ENCODE measurements at regions not wholly inside any gene's neighbourhood (a gene's known extent, or its start where the extent isn't known, plus 50 kb on each side); places are given as distances from the start of the nearest gene placed in this dataset.

GRCh38 chr21:31500071-31500470 is 156.0 kb upstream of the TIAM1 start:
- DNase-seq (ENCODE audit: low spot score): no peak

DNA sequence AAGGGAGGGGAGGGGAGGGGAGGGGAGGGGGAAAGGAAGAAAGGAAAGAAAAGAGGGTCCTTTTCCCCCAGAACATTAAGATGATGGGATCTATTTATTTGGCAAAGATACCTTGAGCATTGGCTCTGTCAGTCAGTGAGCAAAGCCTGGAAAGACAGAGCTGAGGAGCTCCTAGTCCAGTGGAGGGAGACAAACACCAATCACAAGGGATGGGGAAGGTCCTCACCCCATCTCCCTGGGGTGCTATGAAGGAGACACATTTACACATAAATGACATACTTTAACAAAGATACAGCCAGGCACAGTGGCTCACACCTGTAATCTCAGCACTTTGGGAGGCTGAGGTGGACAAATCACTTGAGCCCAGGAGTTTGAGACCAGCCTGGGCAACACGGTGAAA is 154.9 kb upstream of the TIAM1 start:
- no peak for DNase-seq (ENCODE audit: low spot score)

DNA sequence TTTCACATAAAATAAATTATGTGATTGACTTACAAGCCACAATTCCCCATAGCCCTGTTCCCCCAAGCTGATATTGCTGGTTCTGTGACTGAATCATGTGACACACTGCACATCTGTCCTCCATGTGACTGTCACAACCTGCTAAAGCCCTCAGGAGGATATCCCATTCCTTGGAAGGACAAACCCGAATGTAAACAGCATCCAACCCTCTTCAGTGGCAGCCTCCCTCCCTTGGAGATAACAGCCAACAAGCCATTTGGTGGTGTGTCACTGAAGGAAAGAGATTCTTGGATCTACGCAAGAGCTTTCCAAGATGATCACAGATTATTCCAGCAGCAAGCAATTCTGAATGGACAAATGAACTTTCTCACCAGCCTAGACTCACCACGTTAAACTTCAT is 153.9 kb upstream of the TIAM1 start:
- DNase-seq (ENCODE audit: low spot score): peak; percentile 19

DNA sequence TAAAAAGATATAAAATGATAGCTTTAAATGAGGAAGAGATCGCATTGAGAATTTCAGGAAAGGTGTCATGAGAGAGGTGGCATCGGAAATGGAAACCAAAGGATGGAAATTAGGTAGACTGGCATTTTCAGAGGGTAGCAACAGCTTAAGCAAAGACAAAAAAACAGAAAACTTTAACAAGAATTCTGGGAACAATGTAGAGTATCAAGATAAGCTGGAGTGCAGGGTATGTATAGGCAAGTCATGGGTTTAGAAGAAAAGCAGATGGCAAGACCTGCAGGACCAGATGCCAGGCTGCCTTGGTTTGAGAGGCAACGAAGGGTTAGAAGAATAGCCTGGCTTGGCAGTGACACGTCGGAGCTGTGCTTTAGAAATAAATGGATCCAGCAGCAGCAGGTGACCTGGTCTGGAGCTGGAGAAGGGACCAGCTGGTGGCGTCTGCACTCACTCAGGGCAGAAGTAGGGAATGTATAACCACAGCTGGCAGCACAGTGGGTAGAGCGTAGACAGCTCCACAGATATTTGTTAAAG is 149.4 kb upstream of the TIAM1 start:
- no peak for DNase-seq (ENCODE audit: low spot score)

DNA sequence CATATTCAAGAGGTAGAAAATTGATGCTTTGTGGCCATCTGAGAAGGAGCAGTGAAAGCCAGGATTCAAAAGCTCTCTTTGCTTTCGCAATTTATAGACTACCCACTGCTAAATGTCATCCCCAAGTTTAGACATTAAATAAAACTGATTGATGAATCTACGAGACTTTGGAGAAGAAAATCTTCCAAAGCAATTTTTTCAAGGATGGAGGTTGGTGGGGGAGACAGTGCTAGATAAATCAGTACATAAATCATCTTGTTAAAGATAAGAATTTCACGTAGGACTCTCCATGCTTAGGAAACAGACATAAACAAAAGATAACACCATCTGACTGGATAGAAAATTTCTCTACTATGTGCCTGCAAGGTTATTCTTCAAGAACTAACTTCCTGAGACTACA is 147.6 kb upstream of the TIAM1 start:
- DNase-seq (ENCODE audit: low spot score): no peak

- DNase-seq (ENCODE audit: low spot score): no peak
These were observed 146.4 kb upstream of the TIAM1 start for GRCh38 chr21:31490443-31490842.

DNA sequence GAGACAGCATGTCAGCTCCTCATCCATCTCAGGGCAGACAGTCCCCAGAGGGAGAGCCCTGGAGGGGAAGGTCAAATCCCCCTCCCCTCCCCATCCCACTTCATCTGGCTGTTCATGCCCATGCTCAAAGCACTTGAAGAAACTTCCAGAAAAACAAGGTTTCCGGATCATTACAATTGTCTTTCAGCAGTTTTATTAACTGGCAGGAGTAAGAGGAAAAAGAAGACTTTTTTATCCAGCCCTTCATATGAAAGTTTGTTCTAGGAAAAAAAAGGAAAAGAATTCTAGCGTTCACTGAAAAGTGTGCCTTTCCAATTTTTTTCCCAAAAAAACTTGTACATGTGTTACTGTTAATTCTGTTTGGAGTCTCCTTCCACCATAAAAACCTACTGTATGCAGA is 145.7 kb upstream of the TIAM1 start:
- no peak for DNase-seq (ENCODE audit: low spot score)

DNA sequence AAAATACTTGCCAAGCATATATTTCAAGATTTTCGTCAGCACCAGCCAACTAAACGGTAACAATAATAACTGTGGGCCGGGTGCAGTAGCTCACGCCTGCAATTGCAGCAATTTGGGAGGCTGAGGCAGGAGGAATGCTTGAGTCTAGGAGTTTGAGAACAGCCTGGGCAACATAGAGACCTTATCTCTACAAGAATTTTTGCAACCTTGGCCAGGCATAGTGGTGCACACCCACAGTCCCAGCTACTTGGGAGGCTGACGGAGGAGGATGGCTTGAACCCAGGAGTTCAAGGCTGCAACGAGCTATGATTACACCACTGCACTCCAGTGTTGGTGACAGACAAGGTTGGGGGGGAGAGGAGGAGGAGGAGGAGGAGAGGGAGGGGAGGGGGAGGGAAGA is 145.0 kb upstream of the TIAM1 start:
- no peak for DNase-seq (ENCODE audit: low spot score)

DNA sequence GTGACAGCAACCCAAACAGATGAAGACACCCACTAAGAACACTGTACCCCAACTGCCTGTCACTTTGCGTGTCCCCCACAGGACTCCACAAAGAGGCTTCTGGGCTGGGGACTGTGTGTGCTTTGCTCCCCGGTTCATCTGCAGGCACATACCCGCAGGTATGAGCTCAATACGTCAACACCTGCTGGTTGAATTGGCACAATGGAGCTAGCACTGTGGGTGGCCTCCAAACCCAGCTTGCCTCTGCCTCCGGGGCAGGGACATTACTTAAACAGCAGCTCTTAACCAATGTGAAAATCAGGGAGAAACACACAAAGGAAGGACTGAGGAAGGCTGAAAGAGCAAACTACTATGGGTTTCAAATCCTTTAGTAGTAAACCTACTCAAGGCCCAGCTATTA is 140.2 kb upstream of the TIAM1 start:
- no peak for DNase-seq (ENCODE audit: low spot score)

- peak; percentile 36 for DNase-seq (ENCODE audit: low spot score)
These were observed 139.1 kb upstream of the TIAM1 start for GRCh38 chr21:31483146-31483545.

- peak; percentile 65 for DNase-seq (ENCODE audit: low spot score)
These were observed 138.4 kb upstream of the TIAM1 start for GRCh38 chr21:31482460-31482859.

- no peak for DNase-seq (ENCODE audit: low spot score)
These were observed 136.2 kb upstream of the TIAM1 start for GRCh38 chr21:31480228-31480627.

- no peak for DNase-seq (ENCODE audit: low spot score)
These were observed 135.7 kb upstream of the TIAM1 start for GRCh38 chr21:31479714-31480113.

DNA sequence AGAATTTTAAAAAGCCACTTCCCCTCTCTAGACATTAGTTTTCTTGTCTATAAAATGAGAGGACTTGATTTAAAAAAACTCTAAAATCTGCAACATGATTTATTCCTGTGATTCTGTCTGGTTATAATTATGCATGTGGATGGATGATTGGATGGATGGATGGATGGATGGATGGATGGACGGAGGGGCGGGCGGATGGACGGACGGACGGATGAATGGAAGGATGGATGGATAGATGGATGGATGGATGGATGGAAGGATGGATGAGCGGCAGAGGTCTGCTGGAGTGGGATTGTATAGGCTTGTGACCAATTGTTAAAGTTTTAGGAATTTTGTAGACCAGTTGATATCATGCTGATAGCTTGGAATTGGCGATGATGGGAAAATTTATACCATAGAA is 135.2 kb upstream of the TIAM1 start:
- DNase-seq (ENCODE audit: low spot score): no peak

- DNase-seq (ENCODE audit: low spot score): no peak
These were observed 132.4 kb upstream of the TIAM1 start for GRCh38 chr21:31476263-31477022.

- no peak for DNase-seq (ENCODE audit: low spot score)
These were observed 131.2 kb upstream of the TIAM1 start for GRCh38 chr21:31475223-31475622.

DNA sequence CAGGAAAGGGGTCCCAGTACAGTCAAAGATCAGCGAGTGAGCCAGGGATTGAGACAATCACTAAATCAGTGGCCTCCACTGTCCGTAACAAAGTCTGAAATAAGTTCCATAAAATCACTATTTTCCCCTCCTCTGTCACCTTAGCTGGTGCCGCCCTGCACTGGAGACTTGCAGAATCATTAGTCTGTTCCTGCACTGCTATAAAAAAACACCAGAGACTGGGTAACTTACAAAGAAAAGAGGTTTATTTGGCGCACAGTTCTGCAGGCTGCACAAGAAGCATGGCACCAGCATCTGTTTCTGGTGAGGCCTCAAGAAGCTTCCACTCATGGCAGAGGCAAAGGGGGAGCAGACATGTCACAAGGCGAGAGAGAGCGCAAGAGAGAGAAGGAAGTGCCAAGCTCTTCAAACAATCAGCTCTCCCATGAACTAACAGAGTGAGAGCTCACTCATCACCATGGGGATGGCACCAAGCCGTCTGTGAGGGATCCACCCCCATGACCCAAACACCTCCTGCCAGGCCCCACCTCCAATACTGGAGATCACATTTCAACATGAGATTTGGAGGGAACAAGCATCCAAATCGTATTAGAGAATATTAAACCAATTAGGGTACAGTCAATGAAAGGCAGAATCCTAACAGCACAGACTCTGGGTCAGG is 129.8 kb upstream of the TIAM1 start:
- DNase-seq (ENCODE audit: low spot score): no peak

- no peak for DNase-seq (ENCODE audit: low spot score)
These were observed 127.8 kb upstream of the TIAM1 start for GRCh38 chr21:31471865-31472264.

DNA sequence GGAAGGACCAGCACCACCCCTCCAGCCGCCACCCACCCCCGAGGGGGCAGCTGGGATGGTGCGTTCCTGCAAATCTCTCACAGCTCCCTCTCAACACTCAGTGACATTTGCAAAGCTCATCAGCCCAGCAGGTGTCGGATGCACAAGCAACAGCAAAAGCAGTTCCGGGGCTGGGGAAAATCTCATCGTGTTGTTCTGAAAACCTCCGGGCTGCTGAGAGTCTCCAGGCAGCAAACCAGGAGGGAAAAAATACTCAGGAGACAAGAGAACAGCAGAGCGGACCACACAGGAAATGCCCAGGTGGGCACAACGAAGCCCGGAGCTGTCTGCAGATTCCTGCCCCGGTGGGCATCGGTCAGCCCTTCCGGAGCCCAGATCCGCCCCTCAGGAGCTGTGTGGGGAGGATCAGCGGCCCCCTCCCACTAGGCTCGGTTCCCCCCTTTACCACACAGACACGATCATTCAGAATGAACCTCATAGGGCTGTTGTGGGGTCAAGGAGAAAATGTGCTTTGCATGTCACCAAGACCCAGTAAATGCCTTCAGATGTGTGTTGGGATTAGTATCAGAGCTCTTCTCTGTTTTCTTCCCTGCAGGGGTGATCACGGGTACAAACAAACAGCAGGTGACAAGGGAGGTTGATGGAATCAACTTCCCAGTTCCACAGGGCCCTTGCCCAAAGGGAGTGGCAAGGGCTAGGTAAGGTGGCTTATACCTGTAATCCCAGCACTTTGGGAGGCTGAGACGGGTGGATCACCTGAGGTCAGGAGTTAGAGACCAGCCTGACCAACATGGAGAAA is 127.0 kb upstream of the TIAM1 start:
- peak; percentile 42 for DNase-seq (ENCODE audit: low spot score)

- DNase-seq (ENCODE audit: low spot score): no peak
These were observed 116.9 kb upstream of the TIAM1 start for GRCh38 chr21:31460980-31461379.

GRCh38 chr21:31459457-31459856 is 115.4 kb upstream of the TIAM1 start:
- DNase-seq (ENCODE audit: low spot score): peak; percentile 43

GRCh38 chr21:31457675-31458074 is 113.6 kb upstream of the TIAM1 start:
- DNase-seq (ENCODE audit: low spot score): no peak

DNA sequence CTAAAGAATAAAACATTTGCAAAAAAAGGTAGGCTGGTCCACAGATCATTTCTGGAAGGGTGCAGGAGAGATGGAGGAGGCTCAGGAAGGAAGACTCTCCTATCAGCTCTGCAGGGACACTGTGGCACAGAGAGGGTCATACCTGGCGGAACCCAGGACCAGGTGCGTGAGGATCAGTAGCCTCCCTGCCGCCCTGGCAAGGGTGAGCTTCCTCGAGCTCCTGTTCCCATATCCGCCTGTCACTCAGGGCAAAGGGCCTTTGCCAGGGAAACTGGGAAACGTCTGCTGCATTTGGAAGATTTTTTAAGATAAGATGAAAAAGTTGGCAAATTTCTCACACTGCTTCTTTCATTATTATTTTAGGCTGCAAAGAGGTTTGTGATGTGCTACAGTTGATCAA is 112.1 kb upstream of the TIAM1 start:
- no peak for DNase-seq (ENCODE audit: low spot score)
